HG03097 (cell line): ENCODE measurements at regions not wholly inside any gene's neighbourhood (a gene's known extent, or its start where the extent isn't known, plus 50 kb on each side); places are given as distances from the start of the nearest gene placed in this dataset.
"Not testable (repeated sequence)": the region's sequence is repeated elsewhere in the genome, so short reads cannot be mapped to it uniquely, and the experiment has no call there.

Experiments used
- ATAC-seq: cut with Tn5 transposase; IDR thresholded peaks from one replicate; pipeline ENCODE4 v1.9.1; 2021; ENCODE audit not compliant: unreplicated experiment, low FRiP score

- no peak for ATAC-seq
These were observed 51.1 kb upstream of the JADE1 start for GRCh38 chr4:128758314-128758922.

GRCh38 chr4:128757712-128758111, 51.8 kb upstream of the JADE1 start:
- no peak for ATAC-seq

- ATAC-seq, result no peak
These were observed 58.1 kb upstream of the JADE1 start for GRCh38 chr4:128751354-128751753.

GRCh38 chr4:128741748-128742147, 67.8 kb upstream of the JADE1 start:
- ATAC-seq, result not testable (repeated sequence)

GRCh38 chr4:128737098-128737513, 72.4 kb upstream of the JADE1 start:
- ATAC-seq, result no peak

- ATAC-seq, result no peak
These were observed 73.8 kb upstream of the JADE1 start for GRCh38 chr4:128735714-128736113.

- ATAC-seq, result no peak
These were observed 81.3 kb upstream of the JADE1 start for GRCh38 chr4:128728190-128728589.

GRCh38 chr4:128727658-128728057, 81.8 kb upstream of the JADE1 start:
- no peak for ATAC-seq

GRCh38 chr4:128725405-128726055, 84.0 kb upstream of the JADE1 start:
- ATAC-seq, result no peak

GRCh38 chr4:128722911-128723310, 86.6 kb upstream of the JADE1 start:
- no peak for ATAC-seq

DNA sequence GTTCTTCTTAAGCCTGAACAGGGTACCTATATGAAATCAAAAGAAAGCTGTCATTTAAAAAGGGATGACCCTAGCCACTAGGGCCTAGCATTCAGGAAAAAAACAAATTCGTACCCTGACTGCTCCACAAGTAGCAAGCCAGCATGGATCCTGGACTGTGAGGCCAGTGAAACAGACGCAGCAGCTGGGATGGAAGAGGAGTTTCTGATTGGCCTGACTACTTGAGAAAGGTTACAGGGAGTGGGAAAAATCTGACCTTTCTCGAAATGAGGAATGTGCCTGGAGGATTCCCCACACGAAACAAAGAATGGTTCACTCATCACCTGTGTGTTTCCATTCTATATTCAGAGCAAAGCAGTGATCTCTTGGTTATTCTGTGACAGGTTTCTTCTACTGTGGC, 87.6 kb upstream of the JADE1 start:
- ATAC-seq, result no peak

DNA sequence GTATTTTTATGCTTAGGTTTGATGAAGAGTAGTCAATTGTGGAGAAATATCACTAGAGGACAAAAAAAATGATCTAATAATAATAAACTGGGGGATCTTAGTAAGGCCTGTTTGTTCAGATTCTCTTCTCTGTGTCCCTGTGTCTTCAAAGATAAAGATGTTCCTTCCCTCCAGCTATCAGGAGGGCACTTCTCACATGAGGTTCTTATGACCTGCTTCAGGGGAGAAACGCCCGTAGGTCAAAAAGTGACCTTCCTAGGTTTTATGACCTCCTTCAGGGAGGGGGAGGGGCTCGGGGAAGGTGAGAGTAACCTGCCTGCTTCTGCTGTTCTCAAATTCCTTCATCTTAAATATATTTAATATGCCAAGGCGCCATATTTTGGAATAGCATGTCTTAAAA, 89.2 kb upstream of the JADE1 start:
- no peak for ATAC-seq

GRCh38 chr4:128718768-128719167, 90.7 kb upstream of the JADE1 start:
- no peak for ATAC-seq

DNA sequence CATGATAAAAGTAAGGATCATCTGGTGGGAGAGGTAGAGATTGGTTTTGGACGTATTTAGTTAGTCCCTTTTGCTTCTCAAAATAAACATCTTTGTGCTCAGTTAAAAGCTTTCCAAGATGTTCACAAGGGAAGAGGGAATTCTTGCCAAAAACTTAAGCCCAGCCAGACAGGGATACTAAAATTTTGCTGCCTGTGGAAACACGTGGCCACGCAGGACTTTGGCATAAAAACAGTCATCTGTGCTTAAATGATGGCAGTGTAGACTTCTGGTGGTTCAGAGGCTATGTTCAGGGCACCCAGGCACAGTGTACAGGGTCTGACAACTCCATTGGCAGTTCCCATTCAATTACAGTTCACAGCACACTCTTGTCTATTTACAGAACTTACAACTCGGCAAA, 93.2 kb upstream of the JADE1 start:
- no peak for ATAC-seq

DNA sequence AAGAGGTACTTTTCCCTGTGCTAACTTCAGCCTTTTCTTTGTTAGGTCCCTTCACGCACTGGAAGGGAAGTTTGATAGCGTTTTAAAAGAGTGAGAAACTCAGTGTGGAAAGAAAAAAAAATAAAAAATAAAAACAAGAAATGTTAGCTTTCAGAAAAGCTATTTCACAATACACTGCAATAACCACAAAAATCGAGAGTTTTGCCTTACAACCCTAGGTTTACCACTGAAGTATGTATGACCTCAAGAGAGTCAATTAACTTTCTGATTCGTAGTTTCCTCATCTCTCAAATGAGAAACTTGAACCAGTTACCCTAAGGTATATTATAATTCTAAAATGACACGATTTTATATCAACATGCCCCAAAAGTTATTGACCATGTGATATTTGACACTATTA, 93.9 kb upstream of the JADE1 start:
- ATAC-seq, result no peak

DNA sequence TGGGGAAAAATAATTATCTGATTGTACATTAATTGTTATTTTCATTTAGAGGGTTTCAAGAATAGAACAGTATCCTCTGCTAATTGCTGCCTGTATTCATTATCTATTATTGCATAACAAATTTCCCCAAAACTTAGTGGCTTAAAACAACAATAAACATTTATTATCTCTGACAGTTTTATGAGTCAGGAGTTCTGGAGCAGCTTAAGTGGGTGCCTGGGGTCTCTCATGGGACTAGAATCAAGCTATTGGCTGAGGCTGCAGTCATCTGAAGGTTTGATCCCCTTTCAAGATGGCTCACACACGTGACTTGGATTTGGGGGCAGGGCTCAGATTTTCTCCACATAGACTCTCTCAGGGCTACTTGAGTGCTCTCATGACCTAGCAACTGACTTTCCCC, 98.1 kb upstream of the JADE1 start:
- ATAC-seq, result no peak

DNA sequence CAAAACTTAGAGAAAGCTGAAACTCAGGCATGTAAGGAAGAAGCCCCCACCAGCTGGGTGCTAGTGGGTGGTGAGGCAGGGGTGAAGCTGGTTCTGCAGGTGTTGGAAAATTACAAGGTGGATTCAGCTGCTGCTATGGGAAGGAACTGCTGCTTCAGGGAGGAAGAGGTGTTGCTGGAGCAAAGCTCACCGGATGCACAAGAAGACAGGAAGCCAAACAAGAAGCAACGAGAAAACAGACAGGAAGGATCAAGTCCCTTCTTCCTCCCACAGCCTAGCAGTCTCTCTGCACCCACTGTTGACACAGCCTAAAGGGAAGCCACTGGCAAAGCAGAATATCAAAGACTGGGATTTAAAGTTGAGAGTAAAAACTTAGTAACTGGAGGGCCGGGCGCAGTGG, 100.2 kb upstream of the JADE1 start:
- no peak for ATAC-seq

GRCh38 chr4:128707864-128708263, 101.6 kb upstream of the JADE1 start:
- ATAC-seq, result no peak

DNA sequence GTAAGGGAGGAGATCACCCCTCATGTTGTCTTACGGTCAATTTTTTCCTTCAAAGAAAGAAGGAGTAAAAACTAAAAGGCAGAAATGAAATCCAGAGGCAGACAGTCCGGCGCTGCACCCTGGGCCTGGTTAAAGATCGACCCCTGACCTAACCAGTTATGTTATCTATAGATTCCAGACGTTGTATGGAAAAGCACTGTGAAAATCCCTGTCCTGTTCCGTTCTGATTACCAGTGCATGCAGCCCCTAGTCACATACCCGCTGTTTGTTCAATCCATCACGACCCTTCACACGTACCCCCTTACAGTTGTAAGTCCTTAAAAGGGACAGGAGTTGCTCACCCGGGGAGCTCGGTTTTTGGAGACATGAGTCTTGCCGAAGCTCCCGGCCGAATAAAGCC, 105.6 kb upstream of the JADE1 start:
- no peak for ATAC-seq

DNA sequence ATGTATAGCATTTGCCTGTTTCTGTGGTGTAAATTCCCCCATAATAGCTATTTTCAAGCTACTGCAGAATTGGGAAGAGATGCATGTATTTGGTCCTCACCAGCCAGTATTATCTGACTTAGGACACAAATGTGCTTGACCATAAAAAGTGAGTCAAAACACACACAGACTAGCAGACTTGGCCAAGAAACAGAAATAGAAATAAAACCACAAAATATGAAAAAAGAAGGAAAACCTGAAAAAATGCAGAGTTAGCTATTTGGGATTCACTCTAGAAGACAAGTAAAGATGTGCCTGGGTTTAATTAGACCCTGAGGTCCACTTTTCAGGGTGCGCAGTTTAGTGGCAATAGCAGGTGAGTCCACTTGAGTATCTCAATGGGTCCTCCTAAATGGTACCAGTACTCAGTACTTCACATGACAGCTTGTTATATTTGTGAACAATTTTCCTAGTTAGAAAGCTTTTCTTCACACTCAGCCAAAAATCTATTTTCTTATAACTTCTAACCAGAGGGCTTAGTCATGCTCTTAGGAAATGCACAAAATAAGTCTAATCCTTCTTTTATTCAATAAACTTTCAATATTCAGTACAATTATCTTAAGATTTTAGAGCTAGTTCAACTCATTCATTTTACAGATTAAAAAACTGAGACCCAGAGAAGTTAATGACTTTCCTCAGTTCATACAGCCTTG, 108.7 kb upstream of the JADE1 start:
- no peak for ATAC-seq

DNA sequence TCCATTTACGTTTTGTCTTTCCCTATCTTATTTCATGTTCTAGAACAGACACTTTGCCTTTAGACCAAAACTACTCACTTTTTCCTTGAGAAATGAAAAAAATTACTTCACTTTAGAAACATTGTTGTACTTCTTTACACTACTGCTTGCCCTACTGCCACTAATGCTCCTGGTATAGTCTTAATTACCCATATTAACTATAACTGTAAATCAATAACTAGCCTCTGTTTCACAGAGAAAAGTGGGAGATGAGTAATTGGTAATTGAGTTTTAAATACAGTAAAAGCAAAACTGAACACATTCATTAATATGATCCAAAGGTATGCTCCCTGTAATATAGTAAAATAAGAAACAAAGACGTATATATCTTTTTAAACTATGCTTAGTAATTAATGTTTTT, 111.1 kb upstream of the JADE1 start:
- no peak for ATAC-seq

DNA sequence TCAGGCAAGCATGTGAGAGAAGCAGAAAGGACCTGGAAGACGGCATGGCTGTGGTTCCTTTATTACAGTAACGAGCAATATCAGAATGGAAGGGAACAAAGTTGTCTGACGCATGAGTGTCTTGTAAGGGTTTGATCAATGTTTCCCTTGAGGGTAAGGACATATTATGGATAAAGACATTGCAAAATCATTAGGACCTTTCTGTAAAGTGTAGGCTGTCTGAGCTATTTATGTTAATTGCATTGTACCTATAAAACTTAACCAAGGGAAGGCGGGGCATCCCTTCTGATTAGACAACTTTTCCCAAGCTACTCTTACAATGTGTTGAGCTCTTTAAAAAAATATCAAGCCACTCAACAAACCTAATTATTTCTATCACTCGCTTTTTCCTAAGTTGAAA, 112.2 kb upstream of the JADE1 start:
- no peak for ATAC-seq
